HG03066 (cell line): ENCODE measurements at regions not wholly inside any gene's neighbourhood (a gene's known extent, or its start where the extent isn't known, plus 50 kb on each side); places are given as distances from the start of the nearest gene placed in this dataset.

Experiments
- ATAC-seq: cut with Tn5 transposase; IDR thresholded peaks from one replicate; pipeline ENCODE4 v1.9.1; 2021; ENCODE audit warnings: low read depth; ENCODE audit not compliant: unreplicated experiment

DNA sequence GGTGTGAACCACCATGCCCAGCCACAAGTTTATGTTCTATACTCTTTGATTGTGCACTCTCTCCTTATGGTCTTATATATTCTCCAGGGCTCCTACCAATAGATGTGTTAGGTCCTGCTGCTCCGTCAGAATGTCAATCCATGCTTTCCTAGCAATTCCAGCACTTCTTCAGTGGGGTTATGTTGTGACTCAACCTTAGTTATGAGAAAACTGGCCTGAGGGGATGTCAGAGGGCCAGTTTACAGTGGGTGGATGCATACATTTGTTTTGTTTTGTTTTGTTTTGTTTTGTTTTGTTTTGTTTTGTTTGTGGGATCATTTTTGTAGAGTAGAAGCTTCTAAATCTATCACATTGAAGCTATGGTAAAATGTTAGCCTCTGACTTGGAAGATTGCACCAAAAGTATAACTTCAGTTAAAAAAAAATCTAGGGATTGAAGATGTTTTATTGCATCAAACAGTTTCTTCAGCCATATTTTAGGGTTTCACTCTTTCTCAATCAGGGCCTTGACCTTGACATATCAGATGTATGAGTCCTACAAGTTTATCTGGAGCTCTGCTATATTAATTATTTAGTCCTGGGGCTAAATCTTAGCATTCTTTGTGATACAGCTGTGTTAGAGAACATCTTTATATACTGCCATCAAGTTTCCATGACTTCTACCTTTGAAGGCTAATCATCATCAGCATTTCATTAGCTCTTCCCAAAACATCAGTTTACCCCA lies 191.6 kb upstream of the CNTN5 start:
- ATAC-seq, result no peak

DNA sequence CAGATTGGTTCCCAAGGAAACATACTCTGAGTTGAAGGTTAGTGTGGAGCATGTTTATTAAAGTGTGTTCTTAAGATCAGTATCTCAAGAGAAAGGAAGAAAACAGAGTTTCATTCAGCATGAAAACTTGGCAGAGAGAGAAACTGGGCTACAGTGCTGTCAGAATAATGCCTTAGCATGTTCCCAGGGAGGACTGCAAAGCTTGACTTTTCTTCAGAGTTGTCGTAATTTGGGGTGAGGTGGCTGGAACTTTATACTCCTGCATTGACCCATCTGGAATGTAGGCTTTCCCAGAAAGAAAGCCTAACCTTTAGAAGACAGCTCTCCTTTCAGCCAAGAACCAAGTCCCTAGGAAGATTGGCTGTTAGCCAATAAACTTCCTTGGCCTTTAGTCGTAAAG lies 190.8 kb upstream of the CNTN5 start:
- ATAC-seq, result no peak

- no peak for ATAC-seq
These were observed 186.0 kb upstream of the CNTN5 start for GRCh38 chr11:98834776-98835175.

GRCh38 chr11:98835335-98835734 lies 185.4 kb upstream of the CNTN5 start:
- ATAC-seq, result no peak

DNA sequence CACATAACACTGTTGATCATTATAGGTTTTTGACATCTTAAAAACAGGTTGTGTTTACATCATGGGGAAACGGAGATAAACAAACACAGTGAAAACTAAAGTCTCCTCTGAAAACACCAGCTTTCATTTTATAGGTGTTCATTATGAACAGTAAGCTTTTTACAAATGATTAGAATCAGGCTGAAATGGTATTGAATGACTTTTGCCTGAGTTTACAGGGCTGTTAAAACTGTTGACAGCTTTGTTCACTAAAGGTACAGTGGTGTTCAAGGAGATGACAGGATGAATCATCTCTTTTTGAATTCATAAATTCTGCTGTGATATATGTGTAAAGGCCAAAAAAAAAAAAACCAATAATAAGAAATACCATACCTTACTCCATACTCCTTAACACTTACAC lies 184.6 kb upstream of the CNTN5 start:
- no peak for ATAC-seq

DNA sequence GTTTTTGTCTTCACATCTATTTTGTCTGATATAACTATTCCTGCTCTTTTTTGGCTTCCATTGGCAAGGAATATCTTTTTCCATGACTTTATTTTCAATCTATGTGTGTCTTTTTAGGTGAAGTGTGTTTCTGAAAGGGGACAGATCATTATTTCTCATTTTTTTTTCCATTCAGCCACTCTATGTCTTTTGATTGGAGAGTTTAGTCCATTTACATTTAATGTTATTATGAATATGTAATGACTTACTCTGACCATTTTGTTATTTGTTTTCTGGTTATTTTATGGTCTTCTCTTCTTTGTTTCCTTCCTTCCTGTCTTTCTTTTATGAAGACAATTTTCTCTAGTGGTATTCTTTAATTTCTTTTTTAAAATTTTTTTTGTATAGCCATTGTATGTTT lies 178.6 kb upstream of the CNTN5 start:
- ATAC-seq, result no peak

DNA sequence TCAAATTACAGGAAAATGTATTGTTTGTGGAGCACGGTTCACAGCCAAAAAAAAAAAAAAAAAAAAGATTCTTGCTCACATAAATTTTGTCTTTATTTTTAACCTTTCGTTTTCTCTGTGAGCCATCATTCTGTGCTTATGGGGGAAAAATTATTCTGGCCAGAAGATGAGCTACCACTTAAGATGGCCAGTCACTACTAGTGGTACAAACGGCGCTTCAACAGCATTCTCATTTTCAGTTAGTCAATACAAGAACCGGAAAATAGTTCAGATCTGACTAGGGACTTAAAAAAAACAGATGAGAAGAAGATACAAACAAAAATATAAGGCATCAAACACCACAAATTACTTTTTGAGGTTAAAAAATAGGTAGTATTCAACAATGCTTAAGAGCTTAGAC lies 158.6 kb upstream of the CNTN5 start:
- ATAC-seq, result no peak

DNA sequence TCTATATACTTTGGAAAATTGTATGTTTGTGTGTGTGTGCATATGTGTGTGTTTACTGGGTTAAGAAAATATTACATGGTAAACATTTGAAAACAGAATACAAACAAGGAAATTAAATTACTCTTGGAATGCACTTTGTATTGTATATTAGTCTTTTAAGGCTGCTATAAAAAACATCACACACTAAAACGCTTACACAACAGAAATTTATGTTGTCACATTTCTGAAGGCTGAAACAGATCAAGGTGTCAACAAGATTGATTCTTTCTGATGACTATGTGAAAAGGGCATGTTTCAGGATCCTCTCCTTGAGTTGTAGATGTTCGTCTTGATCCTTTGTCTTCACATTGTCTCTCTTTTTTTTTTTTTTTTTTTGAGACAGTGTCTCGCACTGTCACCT lies 149.1 kb upstream of the CNTN5 start:
- no peak for ATAC-seq

GRCh38 chr11:98874050-98874449 lies 146.7 kb upstream of the CNTN5 start:
- no peak for ATAC-seq

DNA sequence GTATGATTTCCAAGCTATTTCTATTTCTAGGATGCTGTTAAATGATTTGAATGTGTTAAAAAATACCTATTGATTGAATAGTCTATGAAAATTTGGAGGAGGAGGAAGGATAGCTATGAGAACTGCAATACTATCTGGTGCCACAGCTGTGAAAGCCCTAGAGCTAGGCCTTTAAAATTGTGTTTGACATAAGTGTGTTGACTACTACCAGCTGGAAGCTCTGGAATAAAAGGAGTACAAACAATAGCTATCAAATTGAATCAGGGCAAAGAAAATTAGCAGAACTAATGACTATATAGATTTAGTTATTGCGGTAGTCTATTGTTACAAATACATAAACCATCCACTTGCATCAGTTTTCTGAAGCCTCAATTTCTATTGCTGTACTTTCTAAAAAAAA lies 124.8 kb upstream of the CNTN5 start:
- ATAC-seq, result no peak

- ATAC-seq, result no peak
These were observed 79.8 kb upstream of the CNTN5 start for GRCh38 chr11:98940913-98941312.

GRCh38 chr11:98944461-98944860 lies 76.3 kb upstream of the CNTN5 start:
- ATAC-seq, result no peak

DNA sequence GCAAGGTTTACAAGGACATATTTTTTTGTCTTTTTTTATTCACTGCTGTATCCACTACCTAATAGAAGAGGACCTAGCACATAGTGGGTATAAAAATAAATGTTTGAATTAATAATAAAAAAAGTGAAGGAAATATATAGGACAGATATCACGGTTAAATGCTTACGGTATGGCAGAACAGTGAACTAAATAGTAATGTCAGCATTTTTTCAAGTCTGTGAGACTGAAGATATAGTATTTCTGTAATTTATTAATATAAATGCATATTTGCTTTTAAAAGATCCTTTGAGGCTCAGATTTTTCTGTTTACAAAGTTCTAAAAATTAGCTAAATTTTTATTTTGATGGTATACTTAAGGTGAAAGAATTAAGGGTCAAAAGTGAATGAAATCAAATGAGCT lies 68.6 kb upstream of the CNTN5 start:
- no peak for ATAC-seq

DNA sequence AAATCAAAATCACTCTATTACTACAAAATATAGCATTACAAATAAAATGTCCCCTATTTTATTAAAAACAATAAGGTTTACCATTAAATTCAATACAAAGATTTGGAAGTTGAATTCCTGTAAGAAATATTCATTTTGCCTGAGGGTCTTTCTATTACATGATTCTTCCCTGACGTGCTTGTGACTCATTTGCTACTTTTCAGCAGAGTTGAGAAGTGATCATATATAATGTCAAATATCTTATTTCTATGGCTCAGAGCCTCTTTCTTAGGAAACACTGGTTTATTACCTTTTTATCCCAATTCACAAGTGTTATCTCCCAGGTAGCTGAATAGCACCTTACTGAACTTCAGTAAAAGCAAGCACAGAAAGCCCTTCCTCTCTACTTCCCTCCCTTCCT lies 65.2 kb upstream of the CNTN5 start:
- no peak for ATAC-seq

- no peak for ATAC-seq
These were observed 56.6 kb upstream of the CNTN5 start for GRCh38 chr11:98964146-98964545.

DNA sequence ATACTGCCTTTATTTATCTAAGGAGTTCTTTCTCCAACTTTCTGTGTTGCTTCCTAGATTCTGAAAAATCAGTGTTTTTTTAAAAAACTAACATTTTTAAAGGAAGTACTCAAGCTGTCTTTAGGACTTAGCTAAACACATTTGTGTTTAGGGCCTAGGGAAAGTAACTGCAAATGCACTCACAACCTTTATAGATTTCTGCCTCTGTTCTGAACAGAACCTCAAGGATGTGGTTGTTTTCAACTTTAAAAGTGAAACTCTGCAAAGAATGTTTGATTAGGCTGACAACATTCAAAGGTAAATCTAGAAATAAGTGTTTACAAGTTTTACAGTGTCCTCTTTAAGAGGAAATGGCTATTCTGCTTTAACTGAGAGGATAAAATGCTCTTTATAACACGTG lies 55.4 kb upstream of the CNTN5 start:
- ATAC-seq, result no peak

GRCh38 chr11:98965775-98966174 lies 55.0 kb upstream of the CNTN5 start:
- ATAC-seq, result no peak

DNA sequence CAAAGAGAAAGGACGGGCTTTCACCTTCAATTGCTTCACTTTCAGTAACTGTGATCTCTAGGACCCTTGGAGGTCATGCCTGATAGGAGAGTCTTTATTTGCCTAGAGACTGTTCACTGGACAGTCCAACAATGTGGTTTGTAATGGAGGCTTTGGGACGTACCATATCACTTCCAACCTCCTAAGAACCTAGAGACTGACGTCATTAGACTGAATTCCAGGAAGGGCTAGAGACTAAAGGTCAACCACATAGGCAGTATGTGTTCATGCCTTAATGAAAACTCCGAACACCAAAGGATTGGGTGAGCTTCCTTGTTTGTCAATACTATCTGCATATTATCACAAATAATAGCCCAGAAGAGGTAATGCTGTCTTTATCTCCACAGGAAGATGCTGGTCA lies 53.7 kb upstream of the CNTN5 start:
- ATAC-seq, result no peak
